GM23338 (cell line): ENCODE measurements at regions not wholly inside any gene's neighbourhood (a gene's known extent, or its start where the extent isn't known, plus 50 kb on each side); places are given as distances from the start of the nearest gene placed in this dataset.

Experiments
- ATAC-seq: fragments of 200-7000 bp; cut with Tn5 transposase; 3 replicates; pipeline ENCODE4 v1.9.1; 2020
- DNase-seq: peaks from one replicate; pipeline ENCODE4 v3.0.0-alpha.2; 2015; ENCODE audit warnings: low spot score
- H2AFZ ChIP-seq: fragments of 200-600 bp; sonication (generic); 2 replicates; pipeline ENCODE4 v1.8.0; 2016; ENCODE audit warnings: antibody characterized with exemption, mild to moderate bottlenecking, moderate library complexity
- H3F3A ChIP-seq: fragments of 200-600 bp; sonication (generic); replicated peaks from 2 replicates; pipeline ENCODE4 v1.8.0; 2017; ENCODE audit warnings: antibody characterized with exemption, mixed run types, low read depth
- H3K27ac ChIP-seq: fragments of 200-600 bp; sonication (generic); 2 replicates; pipeline ENCODE4 v1.6.1; 2016; ENCODE audit warnings: low read depth
- H3K27me3 ChIP-seq: fragments of 200-600 bp; sonication (generic); 2 replicates; pipeline ENCODE4 v1.8.0; 2016; ENCODE audit warnings: mild to moderate bottlenecking, mixed run types, moderate library complexity; ENCODE audit not compliant: insufficient read depth
- H3K36me3 ChIP-seq: fragments of 200-600 bp; sonication (generic); 2 replicates; pipeline ENCODE4 v1.8.0; 2016; ENCODE audit warnings: mild to moderate bottlenecking; ENCODE audit not compliant: insufficient read depth
- H3K4me1 ChIP-seq: fragments of 200-600 bp; sonication (generic); 2 replicates; pipeline ENCODE4 v1.8.0; 2016; ENCODE audit warnings: mild to moderate bottlenecking, moderate library complexity; ENCODE audit not compliant: insufficient read depth
- H3K4me2 ChIP-seq: fragments of 200-600 bp; sonication (generic); 2 replicates; pipeline ENCODE4 v1.7.1; 2017; ENCODE audit warnings: mixed run types
- H3K4me3 ChIP-seq: fragments of 200-600 bp; sonication (generic); 2 replicates; pipeline ENCODE4 v1.6.1; 2016; ENCODE audit warnings: mixed run types
- H3K79me2 ChIP-seq: fragments of 200-600 bp; sonication (generic); replicated peaks from 2 replicates; pipeline ENCODE4 v1.8.0; 2017; ENCODE audit warnings: mild to moderate bottlenecking; ENCODE audit not compliant: insufficient read depth
- H3K9me2 ChIP-seq: fragments of 200-600 bp; sonication (generic); 2 replicates; pipeline ENCODE4 v1.8.0; 2017; ENCODE audit not compliant: insufficient read depth
- H4K20me1 ChIP-seq: fragments of 200-600 bp; sonication (generic); replicated peaks from 2 replicates; pipeline ENCODE4 v1.8.0; 2017; ENCODE audit warnings: mild to moderate bottlenecking; ENCODE audit not compliant: insufficient read depth
- H3K27ac Mint-ChIP-seq: 2 replicates; pipeline ENCODE4 v1.8.0; 2020; ENCODE audit warnings: inconsistent platforms, mild to moderate bottlenecking, moderate library complexity, mixed read lengths
- H3K27me3 Mint-ChIP-seq: 3 replicates; pipeline ENCODE4 v1.8.0; 2022; ENCODE audit warnings: low read depth, mild to moderate bottlenecking, moderate library complexity, mixed read lengths, inconsistent platforms; ENCODE audit not compliant: insufficient read depth, poor library complexity
- H3K36me3 Mint-ChIP-seq: 3 replicates; pipeline ENCODE4 v1.8.0; 2021; ENCODE audit warnings: low read depth, mild to moderate bottlenecking, inconsistent platforms, moderate library complexity, mixed read lengths
- H3K4me1 Mint-ChIP-seq: 3 replicates; pipeline ENCODE4 v1.8.0; 2020; ENCODE audit warnings: mild to moderate bottlenecking, inconsistent platforms, mixed read lengths
- H3K4me3 Mint-ChIP-seq: 3 replicates; pipeline ENCODE4 v1.8.0; 2021; ENCODE audit warnings: moderate library complexity, mild to moderate bottlenecking, inconsistent platforms, mixed read lengths
- H3K9me3 Mint-ChIP-seq: 3 replicates; pipeline ENCODE4 v1.8.0; 2020; ENCODE audit warnings: moderate library complexity, mild to moderate bottlenecking, inconsistent platforms, mixed read lengths
- CREB1 ChIP-seq: fragments of 250-450 bp; sonication (Bioruptor Pico); IDR thresholded peaks from 2 replicates; pipeline ENCODE4 v1.5.0; 2020; ENCODE audit warnings: low read depth, mild to moderate bottlenecking, moderate library complexity
- ETS1 ChIP-seq: IDR thresholded peaks from 2 replicates; pipeline ENCODE4 v1.6.1; 2016; ENCODE audit warnings: antibody characterized with exemption
- EZH2 ChIP-seq: fragments of 200-600 bp; sonication (generic); IDR thresholded peaks from one replicate; pipeline ENCODE4 v1.8.0; 2017; ENCODE audit warnings: antibody characterized with exemption, mild to moderate bottlenecking, low read depth; ENCODE audit not compliant: unreplicated experiment
- EZH2phosphoT487 ChIP-seq: fragments of 200-600 bp; sonication (generic); IDR thresholded peaks from one replicate; pipeline ENCODE4 v1.8.1; 2018; ENCODE audit warnings: antibody characterized with exemption; ENCODE audit not compliant: unreplicated experiment
- JUNB ChIP-seq: IDR thresholded peaks from one replicate; pipeline ENCODE4 v1.6.1; 2016; ENCODE audit warnings: antibody characterized with exemption; ENCODE audit not compliant: unreplicated experiment
- POLR2AphosphoS5 ChIP-seq: IDR thresholded peaks from 2 replicates; pipeline ENCODE4 v1.6.1; 2016; ENCODE audit warnings: antibody characterized with exemption, low read depth
- STAT1 ChIP-seq: IDR thresholded peaks from one replicate; pipeline ENCODE4 v1.6.1; 2016; ENCODE audit warnings: antibody characterized with exemption; ENCODE audit not compliant: unreplicated experiment
- ZNF114 ChIP-seq: fragments of 250-450 bp; sonication (Bioruptor Pico); IDR thresholded peaks from 2 replicates; pipeline ENCODE4 v1.5.0; 2020; ENCODE audit warnings: mild to moderate bottlenecking, moderate library complexity
- ZNF462 ChIP-seq: fragments of 250-450 bp; sonication (Bioruptor Pico); IDR thresholded peaks from 2 replicates; pipeline ENCODE4 v1.5.0; 2020; ENCODE audit warnings: mild to moderate bottlenecking, moderate library complexity
- TF ChIP-seq, protein P1 (sequence below), 2 experiments: fragments of 200-600 bp in 1 of 2; sonication (generic) in 1 of 2; conservative IDR thresholded peaks; 2 replicates each; pipeline versions ENCODE4 v1.5.1 to v1.6.1; 2016 to 2017; ENCODE audit warnings: antibody characterized with exemption in 2 of 2, low read depth in 2 of 2, mild to moderate bottlenecking in 2 of 2, moderate library complexity in 1 of 2

- Histone ChIP-seq H3K4me2 (no peak overlapping the region), H3F3A (no peaks in the 10 kb centered on the region), H3K9me2 (0 out of 2 replicates have a peak, but pooled peaks cover 4% of the 10 kb centered on the region), H3K36me3 (no peaks in the 10 kb centered on the region), H3K27me3 (no peaks in the 10 kb centered on the region), H3K4me1 (no peaks in the 10 kb centered on the region), H2AFZ (no peak overlapping the region), H3K27ac (no peak overlapping the region), H4K20me1 (no peaks in the 10 kb centered on the region), H3K4me3 (no peak overlapping the region), H3K79me2 (no peaks in the 10 kb centered on the region)
- Mint-ChIP-seq H3K36me3 (peaks cover 6% of the 10 kb centered on the region; the same call in 2 of the 3 replicates), H3K4me3 (no peak overlapping the region), H3K4me1 (peaks cover 2% of the 10 kb centered on the region; the same call in 1 of the 3 replicates), H3K27ac (no peak overlapping the region), H3K27me3 (peaks cover 3% of the 10 kb centered on the region), H3K9me3 (peaks cover 8% of the 10 kb centered on the region)
- TF ChIP-seq POLR2AphosphoS5 (no peak), ZNF462 (CRISPR knock-in tag) (no peak), EZH2 (no peak), ETS1 (no peak), ZNF114 (CRISPR knock-in tag) (no peak), CREB1 (CRISPR knock-in tag) (no peak), EZH2phosphoT487 (no peak), JUNB (no peak), STAT1 (no peak)
- TF ChIP-seq, protein P1, sequence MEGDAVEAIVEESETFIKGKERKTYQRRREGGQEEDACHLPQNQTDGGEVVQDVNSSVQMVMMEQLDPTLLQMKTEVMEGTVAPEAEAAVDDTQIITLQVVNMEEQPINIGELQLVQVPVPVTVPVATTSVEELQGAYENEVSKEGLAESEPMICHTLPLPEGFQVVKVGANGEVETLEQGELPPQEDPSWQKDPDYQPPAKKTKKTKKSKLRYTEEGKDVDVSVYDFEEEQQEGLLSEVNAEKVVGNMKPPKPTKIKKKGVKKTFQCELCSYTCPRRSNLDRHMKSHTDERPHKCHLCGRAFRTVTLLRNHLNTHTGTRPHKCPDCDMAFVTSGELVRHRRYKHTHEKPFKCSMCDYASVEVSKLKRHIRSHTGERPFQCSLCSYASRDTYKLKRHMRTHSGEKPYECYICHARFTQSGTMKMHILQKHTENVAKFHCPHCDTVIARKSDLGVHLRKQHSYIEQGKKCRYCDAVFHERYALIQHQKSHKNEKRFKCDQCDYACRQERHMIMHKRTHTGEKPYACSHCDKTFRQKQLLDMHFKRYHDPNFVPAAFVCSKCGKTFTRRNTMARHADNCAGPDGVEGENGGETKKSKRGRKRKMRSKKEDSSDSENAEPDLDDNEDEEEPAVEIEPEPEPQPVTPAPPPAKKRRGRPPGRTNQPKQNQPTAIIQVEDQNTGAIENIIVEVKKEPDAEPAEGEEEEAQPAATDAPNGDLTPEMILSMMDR (conservative IDR thresholded peaks at IDR 0.05; ENCODE audit: low read depth in 2 of 2), result no peak
- DNase-seq (no peak), ATAC-seq (no peak)
These were observed 121.9 kb upstream of the SOX1 start for GRCh38 chr13:111945086-111945485.
